PC-9 (cell line): ENCODE measurements at regions not wholly inside any gene's neighbourhood (a gene's known extent, or its start where the extent isn't known, plus 50 kb on each side); places are given as distances from the start of the nearest gene placed in this dataset.

Experiments
- BruUV-seq: library from RNA; stranded (reverse); fragments of 400-500 nt; replicated peaks from 2 replicates; lab custom pipeline; 2021; lab: Mats Ljungman, UMichigan
- CTCF ChIA-PET: fragments of 300-600 bp; sonication (Branson Sonifier 250); formaldehyde crosslinking; loops from one replicate; lab custom pipeline; 2022; ENCODE audit warnings: antibody characterized with exemption; lab: Charles Lee
- POLR2A ChIA-PET: fragments of 300-600 bp; sonication (Branson Sonifier 250); formaldehyde crosslinking; loops from one replicate; lab custom pipeline; 2022; ENCODE audit warnings: antibody characterized with exemption; ENCODE audit not compliant: unreplicated experiment; lab: Charles Lee
- DNase-seq, 2 experiments: peaks; one replicate each; pipeline versions ENCODE4 v3.0.0 to v3.0.0-alpha.2; 2015 to 2022; ENCODE audit warnings: mixed read lengths in 1 of 2
- H2AFZ ChIP-seq: fragments of 200-600 bp; sonication (generic); 2 replicates; pipeline ENCODE4 v1.8.1; 2017; ENCODE audit warnings: antibody characterized with exemption
- H3F3A ChIP-seq: fragments of 200-600 bp; sonication (generic); 2 replicates; pipeline ENCODE4 v1.8.1; 2017; ENCODE audit warnings: antibody characterized with exemption, mild to moderate bottlenecking, low read depth; ENCODE audit not compliant: insufficient read depth
- H3K27ac ChIP-seq: fragments of 200-600 bp; sonication (generic); 2 replicates; pipeline ENCODE4 v1.6.1; 2016; ENCODE audit warnings: mixed run types
- H3K27me3 ChIP-seq: fragments of 200-600 bp; sonication (generic); 2 replicates; pipeline ENCODE4 v1.6.1; 2016; ENCODE audit warnings: low read depth, mixed run types; ENCODE audit not compliant: insufficient read depth
- H3K36me3 ChIP-seq: fragments of 200-600 bp; sonication (generic); 2 replicates; pipeline ENCODE4 v1.6.1; 2016; ENCODE audit warnings: low read depth, mixed run types
- H3K4me1 ChIP-seq: fragments of 200-600 bp; sonication (generic); replicated peaks from 2 replicates; pipeline ENCODE4 v1.6.1; 2016; ENCODE audit warnings: mixed run types; ENCODE audit not compliant: insufficient read depth
- H3K4me2 ChIP-seq: fragments of 200-600 bp; sonication (generic); 2 replicates; pipeline ENCODE4 v1.6.1; 2017; ENCODE audit warnings: mixed run types
- H3K4me3 ChIP-seq: fragments of 200-600 bp; sonication (generic); 2 replicates; pipeline ENCODE4 v1.6.1; 2016; ENCODE audit warnings: mixed run types
- H3K79me2 ChIP-seq: fragments of 200-600 bp; sonication (generic); 2 replicates; pipeline ENCODE4 v1.6.1; 2017; ENCODE audit warnings: low read depth, mixed run types
- H3K9me2 ChIP-seq: fragments of 200-600 bp; sonication (generic); 2 replicates; pipeline ENCODE4 v1.8.1; 2017; ENCODE audit warnings: mild to moderate bottlenecking; ENCODE audit not compliant: insufficient read depth
- H3K9me3 ChIP-seq: fragments of 200-600 bp; sonication (generic); 2 replicates; pipeline ENCODE4 v1.8.1; 2016; ENCODE audit warnings: low read depth; ENCODE audit not compliant: insufficient read depth
- H4K20me1 ChIP-seq: fragments of 200-600 bp; sonication (generic); 2 replicates; pipeline ENCODE4 v1.8.1; 2017; ENCODE audit not compliant: insufficient read depth
- CTCF ChIP-seq: fragments of 200-600 bp; sonication (generic); conservative IDR thresholded peaks from 2 replicates; pipeline ENCODE4 v1.6.1; 2017; ENCODE audit warnings: mixed run types, antibody characterized with exemption, mild to moderate bottlenecking, moderate library complexity
- EZH2 ChIP-seq: fragments of 200-600 bp; sonication (generic); IDR thresholded peaks from 2 replicates; pipeline ENCODE4 v1.8.0; 2017; ENCODE audit warnings: antibody characterized with exemption, low read depth
- intact Hi-C: fragments of 100-400 bp; cut with micrococcal nuclease; formaldehyde crosslinking; loops from one replicate; pipeline ENCODE4 v1.10.0; 2022; ENCODE audit not compliant: unreplicated experiment

- ChIA-PET POLR2A (no interaction called here), CTCF (no interaction called here)
- intact Hi-C loops, result no loop called here
- BruUV-seq, result no TSS peak
- no peak for DNase-seq
- H3K79me2 ChIP-seq, result no peaks in the 10 kb centered on the region
- no peak for TF ChIP-seq CTCF
- TF ChIP-seq EZH2, result no peak
- H3K9me2 ChIP-seq, result no peaks in the 10 kb centered on the region
- H3K9me3 ChIP-seq, result no peaks in the 10 kb centered on the region
- no peaks in the 10 kb centered on the region for H3F3A ChIP-seq
- no peak overlapping the region for H2AFZ ChIP-seq
- no peak overlapping the region for H3K4me2 ChIP-seq
- H4K20me1 ChIP-seq, result no peaks in the 10 kb centered on the region
- no peak overlapping the region for H3K4me3 ChIP-seq
- no peaks in the 10 kb centered on the region for H3K4me1 ChIP-seq
- H3K27ac ChIP-seq, result no peak overlapping the region
- peaks cover 4% of the 10 kb centered on the region; the same call in 1 of the 2 replicates for H3K27me3 ChIP-seq
- H3K36me3 ChIP-seq, result no peaks in the 10 kb centered on the region
Measured at GRCh38 chr2:81194581-81194980, 890.0 kb upstream of the LRRTM1 start.

- Histone ChIP-seq H3K36me3 (no peaks in the 10 kb centered on the region), H2AFZ (no peak overlapping the region), H3K9me2 (no peaks in the 10 kb centered on the region), H3K27me3 (peaks cover 4% of the 10 kb centered on the region; the same call in 1 of the 2 replicates), H3K27ac (no peak overlapping the region), H3K4me3 (no peak overlapping the region), H3K9me3 (no peaks in the 10 kb centered on the region), H4K20me1 (no peaks in the 10 kb centered on the region), H3K79me2 (no peaks in the 10 kb centered on the region), H3K4me1 (no peaks in the 10 kb centered on the region), H3F3A (no peaks in the 10 kb centered on the region), H3K4me2 (no peak overlapping the region)
- ChIA-PET POLR2A (no interaction called here), CTCF (no interaction called here)
- no TSS peak for BruUV-seq
- intact Hi-C loops, result no loop called here
- TF ChIP-seq CTCF (no peak), EZH2 (no peak)
- no peak for DNase-seq
Measured at GRCh38 chr2:81194176-81194575, 889.6 kb upstream of the LRRTM1 start.

- POLR2A ChIA-PET, result no interaction called here
- no TSS peak for BruUV-seq
- intact Hi-C loops, result no loop called here
Measured at GRCh38 chr2:81181845-81182244, 877.3 kb upstream of the LRRTM1 start.

More at GRCh38 chr2:81181845-81182244, 877.3 kb upstream of the LRRTM1 start:
- TF ChIP-seq EZH2, result no peak
- no peak for TF ChIP-seq CTCF
- 0 out of 2 replicates have a peak, but pooled peaks cover 3% of the 10 kb centered on the region for H4K20me1 ChIP-seq
- no peaks in the 10 kb centered on the region for H3K79me2 ChIP-seq
- H3K36me3 ChIP-seq, result no peaks in the 10 kb centered on the region
- no peak overlapping the region for H3K4me3 ChIP-seq
- H3K4me2 ChIP-seq, result no peak overlapping the region
- no peak for DNase-seq
- no peaks in the 10 kb centered on the region for H3K4me1 ChIP-seq
- H3K9me3 ChIP-seq, result no peaks in the 10 kb centered on the region; the same call in 1 of the 2 replicates
- CTCF ChIA-PET, result no interaction called here
- no peaks in the 10 kb centered on the region for H3K27me3 ChIP-seq
- H2AFZ ChIP-seq, result no peak overlapping the region
- no peak overlapping the region for H3K27ac ChIP-seq
- H3K9me2 ChIP-seq, result no peaks in the 10 kb centered on the region
- no peaks in the 10 kb centered on the region for H3F3A ChIP-seq
